H9 (cell line): ENCODE measurements at regions not wholly inside any gene's neighbourhood (a gene's known extent, or its start where the extent isn't known, plus 50 kb on each side); places are given as distances from the start of the nearest gene placed in this dataset.

Source experiments
- DNase-seq: peaks from one replicate; pipeline ENCODE4 v3.0.0-alpha.2; 2017
- H2AFZ ChIP-seq: one replicate; pipeline ENCODE4 v1.6.1; 2013; ENCODE audit warnings: mild to moderate bottlenecking, low read length, control low read depth, moderate library complexity
- H2AK5ac ChIP-seq: 2 replicates; pipeline ENCODE4 v1.6.1; 2013; ENCODE audit warnings: low read length, control low read depth, mixed read lengths; ENCODE audit not compliant: insufficient read length
- H2BK120ac ChIP-seq: one replicate; pipeline ENCODE4 v1.6.1; 2013; ENCODE audit warnings: low read depth, mild to moderate bottlenecking, low read length, control low read depth, inconsistent platforms; ENCODE audit not compliant: poor library complexity, severe bottlenecking
- H2BK12ac ChIP-seq: 2 replicates; pipeline ENCODE4 v1.6.1; 2013; ENCODE audit warnings: low read length, control low read depth, mixed read lengths, low read depth; ENCODE audit not compliant: insufficient read length
- H2BK15ac ChIP-seq: 2 replicates; pipeline ENCODE4 v1.6.1; 2013; ENCODE audit warnings: low read depth, low read length, control low read depth
- H2BK20ac ChIP-seq: one replicate; pipeline ENCODE4 v1.6.1; 2013; ENCODE audit warnings: low read depth, mild to moderate bottlenecking, low read length, control low read depth, inconsistent platforms; ENCODE audit not compliant: poor library complexity, severe bottlenecking
- H2BK5ac ChIP-seq: 2 replicates; pipeline ENCODE4 v1.6.1; 2013; ENCODE audit warnings: low read length, control low read depth, mixed read lengths; ENCODE audit not compliant: insufficient read length
- H3K14ac ChIP-seq: 2 replicates; pipeline ENCODE4 v1.6.1; 2013; ENCODE audit warnings: low read length, control low read depth; ENCODE audit not compliant: insufficient read depth
- H3K18ac ChIP-seq: 2 replicates; pipeline ENCODE4 v1.6.1; 2013; ENCODE audit warnings: low read depth, mild to moderate bottlenecking, mixed read lengths, low read length, control low read depth; ENCODE audit not compliant: insufficient read length
- H3K23ac ChIP-seq: 2 replicates; pipeline ENCODE4 v1.6.1; 2013; ENCODE audit warnings: low read length, control low read depth, mixed read lengths, low read depth; ENCODE audit not compliant: insufficient read length
- H3K23me2 ChIP-seq: 2 replicates; pipeline ENCODE4 v1.6.1; 2013; ENCODE audit warnings: low read depth, mild to moderate bottlenecking, mixed read lengths, low read length, control low read depth; ENCODE audit not compliant: insufficient read length, poor library complexity, severe bottlenecking
- H3K27ac ChIP-seq: 2 replicates; pipeline ENCODE4 v1.5.1; 2013; ENCODE audit warnings: low read length, control low read depth, mixed read lengths, low read depth; ENCODE audit not compliant: insufficient read length
- H3K27me3 ChIP-seq: 2 replicates; pipeline ENCODE4 v1.6.1; 2013; ENCODE audit warnings: low read length, control low read depth, inconsistent platforms; ENCODE audit not compliant: insufficient read depth
- H3K4ac ChIP-seq: 2 replicates; pipeline ENCODE4 v1.6.1; 2013; ENCODE audit warnings: low read depth, mild to moderate bottlenecking, control low read depth, inconsistent platforms, low read length, moderate library complexity
- H3K4me1 ChIP-seq: 2 replicates; pipeline ENCODE4 v1.6.1; 2013; ENCODE audit warnings: low read length, control low read depth, inconsistent platforms; ENCODE audit not compliant: insufficient read depth
- H3K4me2 ChIP-seq: 2 replicates; pipeline ENCODE4 v1.6.1; 2013; ENCODE audit warnings: low read length, control low read depth, mixed read lengths; ENCODE audit not compliant: insufficient read length, insufficient read depth
- H3K56ac ChIP-seq: 2 replicates; pipeline ENCODE4 v1.6.1; 2013; ENCODE audit warnings: low read depth, mild to moderate bottlenecking, mixed read lengths, low read length, control low read depth; ENCODE audit not compliant: insufficient read length
- H3K79me1 ChIP-seq: 2 replicates; pipeline ENCODE4 v1.6.1; 2013; ENCODE audit warnings: low read depth, mild to moderate bottlenecking, moderate library complexity, low read length, control low read depth, inconsistent platforms; ENCODE audit not compliant: insufficient read depth, poor library complexity, severe bottlenecking
- H3K79me2 ChIP-seq: 2 replicates; pipeline ENCODE4 v1.6.1; 2013; ENCODE audit warnings: low read length, control low read depth, inconsistent platforms; ENCODE audit not compliant: insufficient read depth
- H3K9ac ChIP-seq: 2 replicates; pipeline ENCODE4 v1.6.1; 2013; ENCODE audit warnings: low read length, control low read depth, mixed read lengths; ENCODE audit not compliant: insufficient read length; ENCODE audit errors: extremely low read depth
- H3K9me3 ChIP-seq: one replicate; pipeline ENCODE4 v1.6.1; 2013; ENCODE audit warnings: low read depth, low read length, inconsistent platforms; ENCODE audit not compliant: control insufficient read depth
- H3T11ph ChIP-seq: one replicate; pipeline ENCODE4 v1.6.1; 2013; ENCODE audit warnings: mild to moderate bottlenecking, low read length, control low read depth, inconsistent platforms
- H4K20me1 ChIP-seq: one replicate; pipeline ENCODE4 v1.6.1; 2013; ENCODE audit not compliant: control insufficient read depth, insufficient read length, insufficient read depth
- H4K5ac ChIP-seq: 2 replicates; pipeline ENCODE4 v1.6.1; 2013; ENCODE audit warnings: low read depth, mild to moderate bottlenecking, mixed read lengths, low read length, control low read depth; ENCODE audit not compliant: insufficient read length
- H4K8ac ChIP-seq: replicated peaks from 2 replicates; pipeline ENCODE4 v1.6.1; 2013; ENCODE audit warnings: low read length, control low read depth, mixed read lengths, low read depth; ENCODE audit not compliant: insufficient read length
- H4K91ac ChIP-seq: 2 replicates; pipeline ENCODE4 v1.6.1; 2013; ENCODE audit warnings: low read depth, mild to moderate bottlenecking, moderate library complexity, mixed read lengths, low read length, control low read depth; ENCODE audit not compliant: insufficient read length
- H3K27ac Mint-ChIP-seq, 3 experiments: 2 replicates in 2 of 3; 3 replicates in 1 of 3; pipeline ENCODE4 v1.8.0; 2020 to 2021; ENCODE audit warnings: mixed read lengths in 3 of 3, mild to moderate bottlenecking in 1 of 3, moderate library complexity in 1 of 3
- H3K27me3 Mint-ChIP-seq: 2 replicates; pipeline ENCODE4 v1.8.0; 2021; ENCODE audit warnings: low read depth, mild to moderate bottlenecking, moderate library complexity, mixed read lengths
- H3K36me3 Mint-ChIP-seq, 3 experiments: 2 replicates in 2 of 3; 3 replicates in 1 of 3; pipeline ENCODE4 v1.8.0; 2020 to 2021; ENCODE audit warnings: low read depth in 3 of 3, mixed read lengths in 3 of 3; ENCODE audit not compliant: insufficient read depth in 1 of 3
- H3K4me1 Mint-ChIP-seq, 2 experiments: 2 replicates each; pipeline ENCODE4 v1.8.0; 2020; ENCODE audit warnings: mixed read lengths in 2 of 2
- H3K4me3 Mint-ChIP-seq, 2 experiments: 2 replicates in 1 of 2; 3 replicates in 1 of 2; pipeline ENCODE4 v1.8.0; 2020 to 2021; ENCODE audit warnings: mild to moderate bottlenecking in 2 of 2, mixed read lengths in 2 of 2, moderate library complexity in 1 of 2
- H3K9me3 Mint-ChIP-seq, 2 experiments: 2 replicates in 1 of 2; 3 replicates in 1 of 2; pipeline ENCODE4 v1.8.0; 2020; ENCODE audit warnings: mild to moderate bottlenecking in 2 of 2, mixed read lengths in 2 of 2, moderate library complexity in 1 of 2
- CTCF ChIP-seq: fragments of 200-600 bp; sonication (generic); conservative IDR thresholded peaks from 3 replicates; pipeline ENCODE4 v1.8.0; 2021; ENCODE audit warnings: antibody characterized with exemption, mild to moderate bottlenecking
- WGBS: extraction: QIAGEN DNeasy Blood & Tissue Kit; methylation state at CpG from one replicate; pipeline ENCODE4 v1.1.7; 2013; ENCODE audit warnings: missing lambda C conversion rate, low lambda C conversion rate, mixed read lengths; ENCODE audit not compliant: insufficient read length; ENCODE audit errors: extremely low coverage; 5-methylcytosine and 5-hydroxymethylcytosine counted together

- Histone ChIP-seq H3K9me3 (no peaks in the 10 kb centered on the region), H2BK15ac (no peak overlapping the region), H2BK120ac (no peak overlapping the region), H3K27ac (no peak overlapping the region), H3K79me2 (no peaks in the 10 kb centered on the region), H3T11ph (no peak overlapping the region), H3K79me1 (no peaks in the 10 kb centered on the region), H4K91ac (no peak overlapping the region), H3K56ac (no peak overlapping the region), H3K23ac (no peak overlapping the region), H3K4ac (no peak overlapping the region), H2AK5ac (no peak overlapping the region), H3K23me2 (no peaks in the 10 kb centered on the region), H3K4me2 (no peak overlapping the region), H3K4me1 (no peaks in the 10 kb centered on the region), H4K20me1 (no peaks in the 10 kb centered on the region), H2AFZ (no peak overlapping the region), H3K18ac (no peak overlapping the region), H2BK5ac (no peak overlapping the region), H4K5ac (no peak overlapping the region), H4K8ac (no peak overlapping the region), H3K9ac (no peak overlapping the region), H2BK12ac (no peak overlapping the region), H2BK20ac (no peak overlapping the region), H3K27me3 (no peaks in the 10 kb centered on the region), H3K14ac (no peak overlapping the region)
- no peak for TF ChIP-seq CTCF
- DNase-seq: no peak
- peaks cover 5 to 6% of the 10 kb centered on the region in 2 experiments; a peak in 4 of 5 replicates for H3K9me3 Mint-ChIP-seq
- H3K4me3 Mint-ChIP-seq: no peak overlapping the region
- WGBS: no CpG with 5 or more reads among the region's 2 CpGs
- peaks cover 5 to 6% (median 5%) of the 10 kb centered on the region in 3 experiments for H3K36me3 Mint-ChIP-seq
- H3K27ac Mint-ChIP-seq: no peak overlapping the region
- H3K27me3 Mint-ChIP-seq: peaks cover 3% of the 10 kb centered on the region; the same call in 1 of the 2 replicates
- no peaks in the 10 kb centered on the region for H3K4me1 Mint-ChIP-seq
Measured at GRCh38 chr7:126157391-126157790, 1095.3 kb downstream of the GRM8 start.
